Common myeloid progenitor, CD34-positive (primary cell): ENCODE measurements at regions not wholly inside any gene's neighbourhood (a gene's known extent, or its start where the extent isn't known, plus 50 kb on each side); places are given as distances from the start of the nearest gene placed in this dataset.

Experiments used
- CTCF ChIA-PET: fragments of 350-600 bp; sonication (Branson Sonifier 250); formaldehyde crosslinking; loops from one replicate; lab custom pipeline; 2021; ENCODE audit warnings: antibody characterized with exemption; lab: Charles Lee
- POLR2A ChIA-PET: fragments of 350-600 bp; sonication (Branson Sonifier 250); formaldehyde crosslinking; loops from one replicate; lab custom pipeline; 2021; ENCODE audit warnings: antibody characterized with exemption; lab: Charles Lee
- DNase-seq, 3 donors: peaks; one replicate each; pipeline versions ENCODE4 v3.0.0 to v3.0.0-alpha.2; 2013
- H3K27ac ChIP-seq, 2 experiments: 1 replicate in 1 of 2; 2 replicates in 1 of 2; pipeline ENCODE4 v1.7.0; 2013; ENCODE audit warnings: inconsistent platforms in 2 of 2, low read length in 2 of 2, mild to moderate bottlenecking in 2 of 2, low read depth in 1 of 2, moderate library complexity in 1 of 2; ENCODE audit not compliant: severe bottlenecking in 2 of 2, insufficient read depth in 1 of 2, poor library complexity in 1 of 2
- H3K27me3 ChIP-seq, 5 experiments: replicated peaks in 2 of 5; 1 replicate in 3 of 5; 2 replicates in 2 of 5; pipeline versions ENCODE4 v1.6.1 to v1.7.0; 2013; ENCODE audit warnings: low read length in 4 of 5, mild to moderate bottlenecking in 2 of 5, moderate library complexity in 2 of 5, inconsistent platforms in 1 of 5; ENCODE audit not compliant: insufficient read depth in 5 of 5, control insufficient read depth in 4 of 5
- H3K36me3 ChIP-seq, 4 experiments: 1 replicate in 2 of 4; 2 replicates in 2 of 4; pipeline versions ENCODE4 v1.6.1 to v1.7.0; 2013; ENCODE audit warnings: low read length in 3 of 4, control low read depth in 1 of 4, mild to moderate bottlenecking in 1 of 4; ENCODE audit not compliant: control insufficient read depth in 4 of 4, insufficient read depth in 4 of 4
- H3K4me1 ChIP-seq, 4 experiments: 1 replicate in 3 of 4; 2 replicates in 1 of 4; pipeline versions ENCODE4 v1.6.1 to v1.7.1; 2013; ENCODE audit warnings: low read length in 3 of 4, mild to moderate bottlenecking in 3 of 4, control low read depth in 1 of 4, inconsistent platforms in 1 of 4, moderate library complexity in 1 of 4; ENCODE audit not compliant: control insufficient read depth in 4 of 4, insufficient read depth in 4 of 4; ENCODE audit errors: control extremely low read depth in 1 of 4
- H3K4me3 ChIP-seq, 7 experiments: 1 replicate in 4 of 7; 2 replicates in 3 of 7; pipeline versions ENCODE4 v1.5.1 to v1.7.0; 2013; ENCODE audit warnings: mild to moderate bottlenecking in 7 of 7, low read length in 6 of 7, moderate library complexity in 6 of 7, inconsistent platforms in 2 of 7, low read depth in 2 of 7, control low read depth in 1 of 7; ENCODE audit not compliant: insufficient read depth in 4 of 7, control insufficient read depth in 1 of 7; ENCODE audit errors: extremely low read depth in 1 of 7
- H3K9me3 ChIP-seq, 5 experiments: 1 replicate in 4 of 5; 2 replicates in 1 of 5; pipeline versions ENCODE4 v1.6.1 to v1.7.1; 2013; ENCODE audit warnings: low read length in 4 of 5, mild to moderate bottlenecking in 2 of 5, inconsistent platforms in 1 of 5, low read depth in 1 of 5, moderate library complexity in 1 of 5; ENCODE audit not compliant: control insufficient read depth in 4 of 5, insufficient read depth in 2 of 5; ENCODE audit errors: control extremely low read depth in 1 of 5
- WGBS: methylation state at CpG from one replicate; pipeline ENCODE4 v1.1.5; 2013; ENCODE audit not compliant: insufficient coverage; 5-methylcytosine and 5-hydroxymethylcytosine counted together

- H3K27ac ChIP-seq, result no peak overlapping the region
- peaks cover 0 to 5% (median 0%) of the 10 kb centered on the region in 5 experiments for H3K9me3 ChIP-seq
- 65% methylated on average over 2 of the region's 2 CpGs for WGBS
- H3K4me1 ChIP-seq, result peaks cover 0 to 21% (median 0%) of the 10 kb centered on the region in 4 experiments
- ChIA-PET POLR2A (interaction anchor here (0.5 kb wide), 1 partner anchor 630 kb away, joined by 3 read pairs; no protein-coding TSS in a partner anchor), CTCF (no interaction called here)
- H3K36me3 ChIP-seq, result no peaks in the 10 kb centered on the region
- DNase-seq, result no peak
- H3K4me3 ChIP-seq, result no peak overlapping the region
- no peaks in the 10 kb centered on the region for H3K27me3 ChIP-seq
These were observed 665.6 kb upstream of the CPEB2 start for GRCh38 chr4:14336656-14337055.

- H3K4me1 ChIP-seq, result peaks cover 0 to 21% (median 0%) of the 10 kb centered on the region in 4 experiments
- ChIA-PET POLR2A (no interaction called here), CTCF (interaction anchor here (1.5 kb wide), 1 partner anchor 24 kb away, joined by 3 read pairs; no protein-coding TSS in a partner anchor)
- H3K4me3 ChIP-seq, result no peak overlapping the region
- WGBS, result 88% methylated on average over 1 of the region's 2 CpGs
- no peaks in the 10 kb centered on the region for H3K27me3 ChIP-seq
- peaks cover 0 to 5% (median 0%) of the 10 kb centered on the region in 5 experiments for H3K9me3 ChIP-seq
- no peak for DNase-seq
- H3K27ac ChIP-seq, result no peak overlapping the region
- no peaks in the 10 kb centered on the region for H3K36me3 ChIP-seq
These were observed 664.2 kb upstream of the CPEB2 start for GRCh38 chr4:14337892-14338584.

GRCh38 chr4:14338585-14339265 is 663.6 kb upstream of the CPEB2 start:
- DNase-seq, result peak in 2 of 3 donors; percentile 4 to 13
- 80% methylated on average over 1 of the region's 4 CpGs for WGBS
- Histone ChIP-seq H3K4me1 (peaks cover 0 to 21% (median 0%) of the 10 kb centered on the region in 4 experiments), H3K27me3 (no peaks in the 10 kb centered on the region), H3K36me3 (no peaks in the 10 kb centered on the region), H3K9me3 (peaks cover 0 to 5% (median 0%) of the 10 kb centered on the region in 5 experiments), H3K4me3 (no peak overlapping the region), H3K27ac (no peak overlapping the region)
- ChIA-PET POLR2A (no interaction called here), CTCF (interaction anchor here (1.5 kb wide), 1 partner anchor 24 kb away, joined by 3 read pairs; no protein-coding TSS in a partner anchor)

- ChIA-PET POLR2A (no interaction called here), CTCF (interaction anchor here (1.6 kb wide), 1 partner anchor 686 kb away, joined by 5 read pairs; no protein-coding TSS in a partner anchor)
- no peak overlapping the region for H3K4me3 ChIP-seq
- DNase-seq, result no peak
- H3K27me3 ChIP-seq, result no peaks in the 10 kb centered on the region
- no peaks in the 10 kb centered on the region for H3K36me3 ChIP-seq
- no peaks in the 10 kb centered on the region for H3K9me3 ChIP-seq
- H3K4me1 ChIP-seq, result peaks cover 0 to 21% (median 0%) of the 10 kb centered on the region in 4 experiments
- no peak overlapping the region for H3K27ac ChIP-seq
- WGBS, result over 99% methylated on average over 5 of the region's 5 CpGs
These were observed 662.6 kb upstream of the CPEB2 start for GRCh38 chr4:14339715-14340114.

- Histone ChIP-seq H3K4me1 (peaks cover 0 to 26% (median 0%) of the 10 kb centered on the region in 4 experiments), H3K4me3 (no peak overlapping the region), H3K36me3 (no peaks in the 10 kb centered on the region), H3K9me3 (peaks cover 0 to 1% (median 0%) of the 10 kb centered on the region in 5 experiments), H3K27me3 (no peaks in the 10 kb centered on the region), H3K27ac (no peak overlapping the region)
- peak in 1 of 3 donors; percentile 14 for DNase-seq
- ChIA-PET CTCF (interaction anchor here (1.6 kb wide), 1 partner anchor 686 kb away, joined by 5 read pairs; no protein-coding TSS in a partner anchor), POLR2A (interaction anchor here (0.6 kb wide), 1 partner anchor 663 kb away, joined by 4 read pairs; no protein-coding TSS in a partner anchor)
- WGBS, result 79% methylated on average over 2 of the region's 4 CpGs
These were observed 662.0 kb upstream of the CPEB2 start for GRCh38 chr4:14340321-14340720.

GRCh38 chr4:14343961-14344360 is 658.3 kb upstream of the CPEB2 start:
- ChIA-PET CTCF (no interaction called here), POLR2A (no interaction called here)
- H3K27me3 ChIP-seq, result no peaks in the 10 kb centered on the region
- WGBS, result 100% methylated on average over 1 of the region's 4 CpGs
- peaks cover 0 to 1% (median 0%) of the 10 kb centered on the region in 5 experiments for H3K9me3 ChIP-seq
- no peak overlapping the region for H3K4me3 ChIP-seq
- H3K36me3 ChIP-seq, result no peaks in the 10 kb centered on the region
- peaks cover 0 to 17% (median 0%) of the 10 kb centered on the region in 4 experiments for H3K4me1 ChIP-seq
- DNase-seq, result no peak
- no peak overlapping the region for H3K27ac ChIP-seq
